ENCODE measurements at regions not wholly inside any gene's neighbourhood (a gene's known extent, or its start where the extent isn't known, plus 50 kb on each side); places are given as distances from the start of the nearest gene placed in this dataset.

DNA sequence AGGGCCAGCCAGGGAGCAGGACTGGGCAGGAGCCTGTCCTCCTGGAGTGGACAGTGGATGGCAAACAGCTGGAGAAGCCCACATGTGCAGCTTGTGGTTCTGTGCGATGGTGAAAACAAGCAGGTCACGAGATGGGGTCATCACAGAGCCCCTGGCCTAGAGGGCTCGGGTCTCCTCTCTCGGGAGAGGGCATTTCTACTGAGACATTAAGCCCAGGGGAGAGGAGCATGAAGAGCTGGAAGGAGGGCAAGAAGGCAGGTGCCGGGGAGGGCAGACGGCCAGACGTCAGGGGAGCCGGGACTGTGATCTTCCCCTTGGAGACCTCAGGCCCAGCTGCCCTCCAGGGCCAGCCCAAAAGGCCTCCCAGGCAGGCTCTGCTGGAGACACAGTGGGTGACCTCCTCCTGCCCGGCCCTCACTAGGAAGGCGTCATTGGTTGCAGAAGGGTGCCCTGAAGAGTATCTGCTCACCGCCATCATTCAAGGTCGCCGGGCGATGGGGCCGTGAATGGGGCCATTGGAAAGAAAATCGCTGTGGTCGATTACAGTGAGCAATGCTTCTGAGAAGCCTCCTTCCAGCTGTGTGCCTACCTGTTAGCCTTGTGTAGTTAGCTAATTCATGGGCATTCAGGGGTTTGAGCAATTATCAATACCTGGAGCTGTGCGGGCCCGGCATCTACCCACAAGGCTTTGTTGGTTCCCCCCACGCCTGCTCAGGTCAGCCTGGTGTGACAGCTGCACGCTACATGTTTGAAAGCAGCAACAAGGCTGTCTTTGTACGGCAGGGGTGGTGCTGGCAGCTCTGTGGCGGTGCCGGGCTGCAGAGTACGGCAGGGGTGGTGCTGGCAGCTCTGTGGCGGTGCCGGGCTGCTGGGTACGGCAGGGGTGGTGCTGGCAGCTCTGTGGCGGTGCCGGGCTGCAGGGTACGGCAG lies 72.3 kb upstream of the ACTRT2 start:
- TF ChIP-seq EZH2 (IDR thresholded peaks at IDR 0.05) (no peak), FOXP2 (optimal IDR thresholded peaks at IDR 0.05; ENCODE audit: control extremely low read depth, extremely low read length, insufficient read depth) (no peak), POLR2AphosphoS5 (IDR thresholded peaks at IDR 0.05; ENCODE audit: borderline replicate concordance, low read depth, low read length) (no peak)
- H3K4me3 ChIP-seq, result no peak overlapping the region
- no peak overlapping the region for H3K9ac ChIP-seq (ENCODE audit: insufficient read length)
- DNase-seq (ENCODE audit: low read depth, low spot score), result no peak
- no peaks in the 10 kb centered on the region for H3K9me3 ChIP-seq (ENCODE audit: low read depth, low read length)
- no peak overlapping the region for H3K27ac ChIP-seq
- H3K36me3 ChIP-seq (ENCODE audit: insufficient read depth, low read length), result no peaks in the 10 kb centered on the region

DNA sequence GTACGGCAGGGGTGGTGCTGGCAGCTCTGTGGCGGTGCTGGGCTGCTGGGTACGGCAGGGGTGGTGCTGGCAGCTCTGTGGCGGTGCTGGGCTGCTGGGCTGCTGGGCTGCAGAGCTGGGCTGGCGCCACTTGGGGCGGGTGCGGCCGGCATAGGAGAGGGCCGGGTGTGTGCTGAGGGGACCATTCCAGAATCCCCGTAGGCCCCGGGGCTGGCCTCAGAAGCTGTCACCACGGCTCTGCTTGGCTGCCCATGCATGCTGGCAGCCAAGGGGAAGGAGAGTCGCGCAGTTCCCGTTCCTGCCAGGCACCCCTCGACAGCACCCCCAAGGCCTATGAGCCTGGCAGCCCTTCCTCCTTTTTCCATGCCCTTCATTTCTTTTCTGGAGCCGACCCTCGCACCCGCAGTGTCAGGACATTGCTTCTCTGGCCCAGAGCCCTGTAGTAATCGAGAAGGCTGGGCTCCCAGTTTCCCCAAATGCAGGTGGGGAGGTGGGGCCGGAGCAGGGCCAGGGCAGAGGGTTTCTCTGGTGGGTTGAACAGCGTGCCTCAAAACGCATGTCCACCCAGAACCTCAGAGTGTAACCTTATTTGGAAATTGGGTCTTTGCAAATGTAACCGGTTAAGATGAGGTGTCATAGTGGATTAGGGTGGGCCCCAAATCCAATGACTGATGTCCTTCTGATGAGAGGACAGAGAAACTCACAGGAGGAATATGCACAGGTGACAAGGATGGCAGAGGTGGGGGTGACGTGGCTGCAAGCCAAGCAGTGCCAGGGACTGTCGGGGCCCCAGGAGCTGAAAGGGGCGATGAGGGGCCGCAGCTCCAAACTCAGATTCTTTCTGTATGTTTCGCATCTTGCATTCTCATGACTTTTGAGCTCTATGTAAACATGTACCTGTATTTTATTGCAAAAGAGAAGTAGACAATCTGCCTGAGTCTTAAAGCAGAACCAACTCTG lies 71.0 kb upstream of the ACTRT2 start:
- TF ChIP-seq FOXP2 (optimal IDR thresholded peaks at IDR 0.05; ENCODE audit: control extremely low read depth, extremely low read length, insufficient read depth) (no peak), POLR2AphosphoS5 (IDR thresholded peaks at IDR 0.05; ENCODE audit: borderline replicate concordance, low read depth, low read length) (no peak), EZH2 (IDR thresholded peaks at IDR 0.05) (no peak)
- Histone ChIP-seq H3K9ac (ENCODE audit: insufficient read length) (no peak overlapping the region), H3K4me3 (no peak overlapping the region), H3K36me3 (ENCODE audit: insufficient read depth, low read length) (no peaks in the 10 kb centered on the region), H3K9me3 (ENCODE audit: low read depth, low read length) (no peaks in the 10 kb centered on the region), H3K27ac (no peak overlapping the region)
- no peak for DNase-seq (ENCODE audit: low read depth, low spot score)

DNA sequence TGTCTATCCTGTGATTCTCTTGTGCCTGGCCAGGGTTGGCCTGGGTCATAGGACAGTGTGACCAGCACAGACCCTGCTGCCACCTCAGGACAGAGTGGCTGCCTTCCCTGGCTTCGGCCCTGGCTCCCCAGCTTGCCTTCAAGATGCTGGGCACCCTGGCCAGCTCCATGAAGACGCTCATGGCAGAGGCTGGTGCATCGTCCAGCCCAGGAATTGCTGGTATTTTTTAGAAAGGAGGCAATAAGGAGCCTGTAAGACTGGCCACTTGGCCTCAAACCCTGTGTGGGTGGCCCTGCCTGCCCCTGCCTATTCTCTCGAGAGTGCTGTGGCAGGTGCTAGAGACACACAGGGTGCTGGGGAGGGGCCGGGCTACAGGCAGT lies 70.4 kb upstream of the ACTRT2 start:
- no peak overlapping the region for H3K4me3 ChIP-seq
- no peak overlapping the region for H3K27ac ChIP-seq
- no peaks in the 10 kb centered on the region for H3K9me3 ChIP-seq (ENCODE audit: low read depth, low read length)
- H3K36me3 ChIP-seq (ENCODE audit: insufficient read depth, low read length), result no peaks in the 10 kb centered on the region
- no peak for TF ChIP-seq FOXP2 (optimal IDR thresholded peaks at IDR 0.05; ENCODE audit: control extremely low read depth, extremely low read length, insufficient read depth)
- DNase-seq (ENCODE audit: low read depth, low spot score), result no peak
- no peak overlapping the region for H3K9ac ChIP-seq (ENCODE audit: insufficient read length)

DNA sequence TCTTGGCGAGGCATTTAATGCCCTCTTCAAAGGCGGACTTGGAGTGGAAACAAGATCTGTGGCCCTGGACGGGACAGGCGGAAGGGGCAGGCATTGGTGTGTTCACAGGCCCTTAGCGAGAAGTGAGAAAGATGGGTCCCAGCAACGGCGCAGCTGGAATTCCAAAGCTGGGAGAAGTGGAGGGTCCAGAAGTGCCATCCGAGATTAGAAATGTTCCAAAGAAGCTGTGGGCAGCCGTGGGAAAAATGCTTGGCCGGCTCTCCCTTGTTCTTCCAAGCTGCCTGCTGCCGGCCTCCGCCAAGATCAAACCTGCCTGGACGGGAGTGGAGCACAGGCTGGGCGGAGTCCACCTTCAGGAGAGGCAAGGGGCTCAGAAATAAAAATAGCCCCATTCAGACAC lies 69.4 kb upstream of the ACTRT2 start:
- DNase-seq (ENCODE audit: low read depth, low spot score), result no peak
- Histone ChIP-seq H3K9ac (ENCODE audit: insufficient read length) (no peak overlapping the region), H3K27ac (no peak overlapping the region), H3K36me3 (ENCODE audit: insufficient read depth, low read length) (no peaks in the 10 kb centered on the region), H3K4me3 (no peak overlapping the region), H3K9me3 (ENCODE audit: low read depth, low read length) (no peaks in the 10 kb centered on the region)
- no peak for TF ChIP-seq POLR2AphosphoS5 (IDR thresholded peaks at IDR 0.05; ENCODE audit: borderline replicate concordance, low read depth, low read length)
- no peak for TF ChIP-seq FOXP2 (optimal IDR thresholded peaks at IDR 0.05; ENCODE audit: control extremely low read depth, extremely low read length, insufficient read depth)
- TF ChIP-seq EZH2 (IDR thresholded peaks at IDR 0.05), result no peak

DNA sequence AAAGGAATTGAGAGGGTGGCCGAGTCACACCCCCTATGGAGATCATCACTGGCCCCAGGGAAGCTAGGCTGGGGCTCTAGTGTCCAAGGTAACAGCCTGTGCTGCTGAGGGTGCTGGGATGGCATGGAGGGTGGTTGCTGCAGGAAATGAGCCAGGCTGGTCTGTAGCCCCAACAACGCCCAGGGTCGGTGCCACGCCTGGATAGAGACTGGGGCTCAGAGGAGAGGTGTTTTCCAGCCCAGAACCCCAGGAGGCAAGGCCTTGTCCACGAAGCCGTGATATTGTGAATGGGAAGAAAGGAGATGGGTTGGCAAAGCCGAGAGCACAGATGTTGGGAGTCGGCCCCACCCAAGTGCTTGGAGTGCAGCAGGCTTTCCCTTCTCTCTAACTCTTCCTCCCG lies 68.9 kb upstream of the ACTRT2 start:
- Histone ChIP-seq H3K9me3 (ENCODE audit: low read depth, low read length) (no peaks in the 10 kb centered on the region), H3K4me3 (no peak overlapping the region), H3K36me3 (ENCODE audit: insufficient read depth, low read length) (no peaks in the 10 kb centered on the region), H3K9ac (ENCODE audit: insufficient read length) (no peak overlapping the region), H3K27ac (no peak overlapping the region)
- TF ChIP-seq POLR2AphosphoS5 (IDR thresholded peaks at IDR 0.05; ENCODE audit: borderline replicate concordance, low read depth, low read length) (no peak), FOXP2 (optimal IDR thresholded peaks at IDR 0.05; ENCODE audit: control extremely low read depth, extremely low read length, insufficient read depth) (no peak), EZH2 (IDR thresholded peaks at IDR 0.05) (no peak)
- DNase-seq (ENCODE audit: low read depth, low spot score), result no peak

DNA sequence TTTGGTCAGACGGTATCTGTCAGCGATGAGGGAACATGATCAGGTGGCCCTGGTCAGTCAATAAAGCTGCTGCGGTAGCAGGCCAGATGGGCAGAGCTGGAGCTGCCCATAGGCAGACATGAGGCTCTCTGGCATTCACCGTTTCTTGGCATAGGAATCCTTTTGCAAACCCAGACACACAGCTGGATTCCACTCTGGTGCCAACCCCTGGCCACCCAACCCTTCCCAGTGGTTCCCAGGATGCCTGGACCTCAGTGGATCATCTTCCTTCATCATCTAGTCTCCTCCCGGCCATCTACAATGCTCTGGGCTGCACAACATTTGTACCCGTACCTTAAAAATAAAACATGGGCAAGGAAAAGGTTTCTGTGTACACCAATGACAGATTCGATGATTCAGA lies 68.3 kb upstream of the ACTRT2 start:
- Histone ChIP-seq H3K9me3 (ENCODE audit: low read depth, low read length) (no peaks in the 10 kb centered on the region), H3K4me3 (no peak overlapping the region), H3K27ac (no peak overlapping the region), H3K9ac (ENCODE audit: insufficient read length) (no peak overlapping the region), H3K36me3 (ENCODE audit: insufficient read depth, low read length) (no peaks in the 10 kb centered on the region)
- TF ChIP-seq EZH2 (IDR thresholded peaks at IDR 0.05) (no peak), FOXP2 (optimal IDR thresholded peaks at IDR 0.05; ENCODE audit: control extremely low read depth, extremely low read length, insufficient read depth) (no peak), POLR2AphosphoS5 (IDR thresholded peaks at IDR 0.05; ENCODE audit: borderline replicate concordance, low read depth, low read length) (no peak)
- DNase-seq (ENCODE audit: low read depth, low spot score), result no peak

DNA sequence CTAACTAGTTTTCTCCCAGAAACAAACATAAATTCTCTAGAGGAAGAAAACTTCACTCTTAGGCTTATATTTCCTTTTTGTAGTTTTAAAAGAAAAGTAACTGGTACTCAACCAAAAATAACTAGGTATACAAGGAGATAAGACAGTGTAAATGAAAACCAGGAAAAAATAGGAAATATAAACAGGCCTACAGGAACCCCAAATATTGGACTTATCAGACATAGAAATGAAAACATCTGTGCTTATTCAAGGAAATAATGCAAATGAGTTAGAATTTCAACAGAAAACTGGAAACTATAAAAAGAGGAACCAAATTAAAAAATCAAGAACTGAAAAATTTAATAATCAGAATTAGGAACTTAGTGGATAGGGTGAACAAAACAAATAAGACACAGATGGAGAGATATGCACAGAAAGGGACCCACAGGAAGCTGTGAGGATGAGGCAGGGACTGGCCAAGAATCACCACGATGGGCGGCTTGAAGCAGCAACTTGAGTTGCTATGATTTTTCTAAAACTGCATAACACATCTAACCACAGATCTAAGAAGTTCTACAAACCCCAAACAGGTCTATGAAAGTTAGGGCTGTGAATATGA lies 67.5 kb upstream of the ACTRT2 start:
- DNase-seq (ENCODE audit: low read depth, low spot score), result no peak
- no peak for TF ChIP-seq FOXP2 (optimal IDR thresholded peaks at IDR 0.05; ENCODE audit: control extremely low read depth, extremely low read length, insufficient read depth)
- no peak for TF ChIP-seq EZH2 (IDR thresholded peaks at IDR 0.05)
- TF ChIP-seq POLR2AphosphoS5 (IDR thresholded peaks at IDR 0.05; ENCODE audit: borderline replicate concordance, low read depth, low read length), result no peak
- H3K36me3 ChIP-seq (ENCODE audit: insufficient read depth, low read length), result no peaks in the 10 kb centered on the region
- H3K9me3 ChIP-seq (ENCODE audit: low read depth, low read length), result no peaks in the 10 kb centered on the region
- no peak overlapping the region for H3K9ac ChIP-seq (ENCODE audit: insufficient read length)
- no peak overlapping the region for H3K4me3 ChIP-seq
- H3K27ac ChIP-seq, result no peak overlapping the region

DNA sequence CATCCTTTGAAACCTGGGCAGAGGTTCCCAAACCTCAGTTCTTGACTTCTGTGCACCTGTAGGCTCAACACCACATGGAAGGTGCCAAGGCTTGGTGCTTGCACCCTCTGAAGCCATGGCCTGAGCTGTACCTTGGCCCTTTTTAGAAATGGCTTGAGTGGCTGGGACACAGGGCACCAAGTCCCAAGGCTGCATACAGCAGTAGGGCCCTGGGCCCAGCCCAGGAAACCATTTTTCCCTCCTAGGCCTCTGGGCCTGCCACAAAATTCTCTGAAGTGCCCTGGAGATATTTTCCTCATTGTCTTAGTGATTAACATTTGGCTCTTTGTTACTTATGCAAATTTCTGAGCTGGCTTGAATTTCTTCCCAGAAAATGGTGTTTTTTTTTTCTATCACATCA lies 65.6 kb upstream of the ACTRT2 start:
- Histone ChIP-seq H3K4me3 (no peak overlapping the region), H3K27ac (no peak overlapping the region), H3K36me3 (ENCODE audit: insufficient read depth, low read length) (no peaks in the 10 kb centered on the region), H3K9me3 (ENCODE audit: low read depth, low read length) (no peaks in the 10 kb centered on the region), H3K9ac (ENCODE audit: insufficient read length) (no peak overlapping the region)
- no peak for DNase-seq (ENCODE audit: low read depth, low spot score)
- TF ChIP-seq POLR2AphosphoS5 (IDR thresholded peaks at IDR 0.05; ENCODE audit: borderline replicate concordance, low read depth, low read length) (no peak), EZH2 (IDR thresholded peaks at IDR 0.05) (no peak), FOXP2 (optimal IDR thresholded peaks at IDR 0.05; ENCODE audit: control extremely low read depth, extremely low read length, insufficient read depth) (no peak)
